SH-SY5Y (cell line): ENCODE measurements at regions not wholly inside any gene's neighbourhood (a gene's known extent, or its start where the extent isn't known, plus 50 kb on each side); places are given as distances from the start of the nearest gene placed in this dataset.

Experiments
- GATA2 ChIP-seq: IDR thresholded peaks from 2 replicates; pipeline ENCODE4 v1.6.1; 2011; ENCODE audit warnings: mild to moderate bottlenecking, low read depth, low read length
- GATA3 ChIP-seq: IDR thresholded peaks from 2 replicates; pipeline ENCODE4 v1.6.1; 2011; ENCODE audit warnings: low read depth, mild to moderate bottlenecking, low read length, moderate library complexity

DNA sequence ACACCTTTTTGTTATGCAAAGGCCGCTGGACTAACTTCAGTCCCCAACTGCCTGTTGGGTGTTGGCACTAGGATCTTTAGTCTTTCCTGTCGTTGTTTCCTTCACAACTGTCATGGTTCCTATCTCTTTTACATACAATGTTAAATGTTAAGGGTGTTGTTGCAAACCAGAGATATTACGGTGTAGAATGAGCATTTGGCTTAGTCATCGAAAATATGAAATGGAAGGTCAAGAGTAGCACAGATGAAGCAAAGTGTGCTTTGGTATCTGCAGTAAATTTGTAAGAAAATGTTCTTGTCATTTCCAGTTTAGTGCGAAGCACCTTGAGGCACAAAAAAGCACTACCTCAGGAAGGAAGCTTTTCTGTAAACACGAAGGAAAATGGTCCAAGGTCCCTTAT is 751.3 kb upstream of the LRFN5 start:
- no peak for TF ChIP-seq GATA2
- no peak for TF ChIP-seq GATA3
